A673 (cell line): ENCODE measurements at regions not wholly inside any gene's neighbourhood (a gene's known extent, or its start where the extent isn't known, plus 50 kb on each side); places are given as distances from the start of the nearest gene placed in this dataset.

Source experiments
- EZH2 ChIP-seq: fragments of 200-600 bp; sonication (generic); IDR thresholded peaks from 2 replicates; pipeline ENCODE4 v1.6.1; 2017; ENCODE audit warnings: borderline replicate concordance, low read depth, mild to moderate bottlenecking, mixed read lengths, antibody characterized with exemption, low read length; ENCODE audit not compliant: poor library complexity, severe bottlenecking
- TF ChIP-seq, protein P1 (sequence below): fragments of 300-800, 200-600 bp; sonication (generic); conservative IDR thresholded peaks from 2 replicates; pipeline ENCODE4 v1.5.1; 2017; ENCODE audit warnings: low read depth, mild to moderate bottlenecking, antibody characterized with exemption, low read length, moderate library complexity, mixed read lengths

GRCh38 chr2:156739301-156739700 lies 303.1 kb downstream of the GPD2 start:
- TF ChIP-seq, protein P1, sequence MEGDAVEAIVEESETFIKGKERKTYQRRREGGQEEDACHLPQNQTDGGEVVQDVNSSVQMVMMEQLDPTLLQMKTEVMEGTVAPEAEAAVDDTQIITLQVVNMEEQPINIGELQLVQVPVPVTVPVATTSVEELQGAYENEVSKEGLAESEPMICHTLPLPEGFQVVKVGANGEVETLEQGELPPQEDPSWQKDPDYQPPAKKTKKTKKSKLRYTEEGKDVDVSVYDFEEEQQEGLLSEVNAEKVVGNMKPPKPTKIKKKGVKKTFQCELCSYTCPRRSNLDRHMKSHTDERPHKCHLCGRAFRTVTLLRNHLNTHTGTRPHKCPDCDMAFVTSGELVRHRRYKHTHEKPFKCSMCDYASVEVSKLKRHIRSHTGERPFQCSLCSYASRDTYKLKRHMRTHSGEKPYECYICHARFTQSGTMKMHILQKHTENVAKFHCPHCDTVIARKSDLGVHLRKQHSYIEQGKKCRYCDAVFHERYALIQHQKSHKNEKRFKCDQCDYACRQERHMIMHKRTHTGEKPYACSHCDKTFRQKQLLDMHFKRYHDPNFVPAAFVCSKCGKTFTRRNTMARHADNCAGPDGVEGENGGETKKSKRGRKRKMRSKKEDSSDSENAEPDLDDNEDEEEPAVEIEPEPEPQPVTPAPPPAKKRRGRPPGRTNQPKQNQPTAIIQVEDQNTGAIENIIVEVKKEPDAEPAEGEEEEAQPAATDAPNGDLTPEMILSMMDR, result no peak
- TF ChIP-seq EZH2, result no peak
